Ovary (tissue), 3 donors: ENCODE measurements at regions not wholly inside any gene's neighbourhood (a gene's known extent, or its start where the extent isn't known, plus 50 kb on each side); places are given as distances from the start of the nearest gene placed in this dataset.

Source experiments
- POLR2A ChIP-seq: fragments of 450-650 bp; IDR thresholded peaks from one replicate; pipeline ENCODE4 v1.6.1; 2017; ENCODE audit warnings: antibody characterized with exemption, mild to moderate bottlenecking, moderate library complexity
- TF ChIP-seq, protein P1 (sequence below), 3 donors: fragments of 450-650 bp in 2 of 3; fragments of 200-600 bp in 1 of 3; IDR thresholded peaks; one replicate each; pipeline versions ENCODE4 v1.5.1 to v1.8.0; 2016 to 2022; ENCODE audit warnings: antibody characterized with exemption in 3 of 3, mild to moderate bottlenecking in 1 of 3
- donor health status: DM: no; HTN: no; CAD: no.

DNA sequence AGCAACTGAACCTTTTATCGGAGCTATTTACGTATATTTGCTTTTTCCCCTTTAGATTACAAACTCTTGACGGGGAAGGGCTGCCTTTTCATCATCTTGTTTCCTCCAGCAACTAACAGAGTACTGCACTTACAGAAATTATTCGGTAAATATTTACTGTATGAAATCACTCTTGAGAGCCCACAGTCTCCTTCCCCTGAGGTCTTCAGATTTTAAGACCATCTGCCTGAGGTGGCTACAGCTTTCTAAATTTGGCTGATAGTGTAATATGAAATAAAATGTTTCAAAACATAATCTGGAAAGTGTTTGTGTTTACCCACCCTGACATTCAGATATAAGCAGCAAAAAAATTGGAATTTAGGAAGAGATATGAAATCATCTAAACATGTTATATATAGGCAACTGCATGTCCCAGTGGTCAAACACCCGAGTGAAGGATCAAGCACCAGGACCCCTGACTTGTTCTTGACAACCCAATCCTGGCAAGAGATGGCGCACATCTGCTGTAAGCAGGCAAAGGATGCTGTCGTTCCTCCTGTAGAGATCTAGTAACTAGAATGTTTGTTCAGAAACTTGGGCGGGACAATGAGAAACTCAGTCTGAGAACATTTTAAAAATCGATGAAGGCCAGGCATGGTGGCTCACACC lies 60.9 kb downstream of the SIPA1L2 start:
- no peak for TF ChIP-seq POLR2A
- TF ChIP-seq, protein P1, sequence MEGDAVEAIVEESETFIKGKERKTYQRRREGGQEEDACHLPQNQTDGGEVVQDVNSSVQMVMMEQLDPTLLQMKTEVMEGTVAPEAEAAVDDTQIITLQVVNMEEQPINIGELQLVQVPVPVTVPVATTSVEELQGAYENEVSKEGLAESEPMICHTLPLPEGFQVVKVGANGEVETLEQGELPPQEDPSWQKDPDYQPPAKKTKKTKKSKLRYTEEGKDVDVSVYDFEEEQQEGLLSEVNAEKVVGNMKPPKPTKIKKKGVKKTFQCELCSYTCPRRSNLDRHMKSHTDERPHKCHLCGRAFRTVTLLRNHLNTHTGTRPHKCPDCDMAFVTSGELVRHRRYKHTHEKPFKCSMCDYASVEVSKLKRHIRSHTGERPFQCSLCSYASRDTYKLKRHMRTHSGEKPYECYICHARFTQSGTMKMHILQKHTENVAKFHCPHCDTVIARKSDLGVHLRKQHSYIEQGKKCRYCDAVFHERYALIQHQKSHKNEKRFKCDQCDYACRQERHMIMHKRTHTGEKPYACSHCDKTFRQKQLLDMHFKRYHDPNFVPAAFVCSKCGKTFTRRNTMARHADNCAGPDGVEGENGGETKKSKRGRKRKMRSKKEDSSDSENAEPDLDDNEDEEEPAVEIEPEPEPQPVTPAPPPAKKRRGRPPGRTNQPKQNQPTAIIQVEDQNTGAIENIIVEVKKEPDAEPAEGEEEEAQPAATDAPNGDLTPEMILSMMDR (IDR thresholded peaks at IDR 0.05): no peak
